Stimulated activated CD4-positive, alpha-beta T cell treated with anti-CD3 and anti-CD28 coated beads, TNF-alpha, amount 100 ng/mL, for 48 hours (primary cell): ENCODE measurements at regions not wholly inside any gene's neighbourhood (a gene's known extent, or its start where the extent isn't known, plus 50 kb on each side); places are given as distances from the start of the nearest gene placed in this dataset.
"Not testable (repeated sequence)": the region's sequence is repeated elsewhere in the genome, so short reads cannot be mapped to it uniquely, and the experiment has no call there.

Source experiments
- DNase-seq, 3 donors: peaks; one replicate each; pipeline ENCODE4 v3.0.0-alpha.2; 2020; ENCODE audit warnings: low read depth in 3 of 3

- not testable (repeated sequence) for DNase-seq
These were observed 146.6 kb upstream of the GRK3 start for GRCh38 chr22:25417826-25418225.

- no peak for DNase-seq
These were observed 145.0 kb upstream of the GRK3 start for GRCh38 chr22:25419247-25420113.

- not testable (repeated sequence) for DNase-seq
These were observed 144.4 kb upstream of the GRK3 start for GRCh38 chr22:25420114-25420441.

- no peak for DNase-seq
These were observed 144.0 kb upstream of the GRK3 start for GRCh38 chr22:25420471-25420924.

- DNase-seq, result no peak
These were observed 143.3 kb upstream of the GRK3 start for GRCh38 chr22:25420925-25421904.

GRCh38 chr22:25426530-25427308, 137.8 kb upstream of the GRK3 start:
- DNase-seq, result not testable (repeated sequence)

- not testable (repeated sequence) for DNase-seq
These were observed 132.7 kb upstream of the GRK3 start for GRCh38 chr22:25431637-25432342.

GRCh38 chr22:25433381-25433970, 131.0 kb upstream of the GRK3 start:
- not testable (repeated sequence) for DNase-seq

- DNase-seq, result no peak
These were observed 126.9 kb upstream of the GRK3 start for GRCh38 chr22:25437414-25438160.

GRCh38 chr22:25447067-25447685, 117.3 kb upstream of the GRK3 start:
- DNase-seq, result no peak

- peak; percentile 78 to 84 (median 84) for DNase-seq
These were observed 116.6 kb upstream of the GRK3 start for GRCh38 chr22:25447686-25448434.

- DNase-seq, result no peak
These were observed 115.9 kb upstream of the GRK3 start for GRCh38 chr22:25448435-25449051.

- no peak for DNase-seq
These were observed 114.6 kb upstream of the GRK3 start for GRCh38 chr22:25449781-25450317.

- no peak for DNase-seq
These were observed 112.9 kb upstream of the GRK3 start for GRCh38 chr22:25451480-25452114.

GRCh38 chr22:25452116-25452700, 112.3 kb upstream of the GRK3 start:
- no peak for DNase-seq

GRCh38 chr22:25453058-25453457, 111.4 kb upstream of the GRK3 start:
- no peak for DNase-seq

GRCh38 chr22:25453557-25453956, 110.9 kb upstream of the GRK3 start:
- peak; percentile 15 to 40 (median 28) for DNase-seq
